Vagina (tissue), 2 donors: ENCODE measurements at regions not wholly inside any gene's neighbourhood (a gene's known extent, or its start where the extent isn't known, plus 50 kb on each side); places are given as distances from the start of the nearest gene placed in this dataset.

ENCODE experiments used
- DNase-seq, 2 donors: peaks; one replicate each; pipeline ENCODE4 v3.0.0-alpha.2; 2017; ENCODE audit errors: extremely low spot score in 2 of 2
- H3K27ac ChIP-seq: fragments of 200-600 bp; sonication (generic); one replicate; pipeline ENCODE4 v1.5.1; 2019
- H3K27me3 ChIP-seq: fragments of 200-600 bp; sonication (generic); one replicate; pipeline ENCODE4 v1.5.1; 2019
- H3K36me3 ChIP-seq, 2 donors: fragments of 200-600 bp; sonication (generic); one replicate each; pipeline ENCODE4 v1.5.1; 2017 to 2019
- H3K4me1 ChIP-seq: fragments of 200-600 bp; sonication (generic); one replicate; pipeline ENCODE4 v1.5.1; 2019
- H3K4me3 ChIP-seq, 2 donors: fragments of 200-600 bp; sonication (generic); 1 replicate in 1 of 2; 2 replicates in 1 of 2; pipeline ENCODE4 v1.5.1; 2016 to 2019
- H3K9me3 ChIP-seq: fragments of 200-600 bp; sonication (generic); one replicate; pipeline ENCODE4 v1.5.1; 2019
- POLR2A ChIP-seq, 2 donors: fragments of 450-650 bp; IDR thresholded peaks; one replicate each; pipeline ENCODE4 v1.6.1; 2017; ENCODE audit warnings: antibody characterized with exemption in 2 of 2, mild to moderate bottlenecking in 2 of 2, moderate library complexity in 2 of 2
- POLR2AphosphoS5 ChIP-seq, 2 donors: sonication (generic); formaldehyde crosslinking; IDR thresholded peaks; one replicate each; pipeline ENCODE4 v1.9.0; 2017; ENCODE audit warnings: antibody characterized with exemption in 2 of 2, mild to moderate bottlenecking in 2 of 2, low read depth in 1 of 2; ENCODE audit not compliant: insufficient read depth in 1 of 2
- intact Hi-C: fragments of 100-400 bp; cut with DNase I; formaldehyde crosslinking; loops from one replicate; pipeline ENCODE4 v1.15.1; 2023
- TF ChIP-seq, protein P1 (sequence below), 3 experiments: fragments of 450-650 bp in 2 of 3; fragments of 200-600 bp in 1 of 3; sonication (generic) in 1 of 3; IDR thresholded peaks; one replicate each; pipeline ENCODE4 v1.5.1; 2017 to 2019; ENCODE audit warnings: antibody characterized with exemption in 3 of 3, mild to moderate bottlenecking in 2 of 3, moderate library complexity in 2 of 3

- intact Hi-C loops = no loop called here
- Histone ChIP-seq H3K4me3 (no peak overlapping the region), H3K27ac (no peak overlapping the region), H3K9me3 (no peaks in the 10 kb centered on the region), H3K27me3 (no peaks in the 10 kb centered on the region), H3K36me3 (no peaks in the 10 kb centered on the region), H3K4me1 (no peaks in the 10 kb centered on the region)
- DNase-seq = no peak
- TF ChIP-seq, protein P1, sequence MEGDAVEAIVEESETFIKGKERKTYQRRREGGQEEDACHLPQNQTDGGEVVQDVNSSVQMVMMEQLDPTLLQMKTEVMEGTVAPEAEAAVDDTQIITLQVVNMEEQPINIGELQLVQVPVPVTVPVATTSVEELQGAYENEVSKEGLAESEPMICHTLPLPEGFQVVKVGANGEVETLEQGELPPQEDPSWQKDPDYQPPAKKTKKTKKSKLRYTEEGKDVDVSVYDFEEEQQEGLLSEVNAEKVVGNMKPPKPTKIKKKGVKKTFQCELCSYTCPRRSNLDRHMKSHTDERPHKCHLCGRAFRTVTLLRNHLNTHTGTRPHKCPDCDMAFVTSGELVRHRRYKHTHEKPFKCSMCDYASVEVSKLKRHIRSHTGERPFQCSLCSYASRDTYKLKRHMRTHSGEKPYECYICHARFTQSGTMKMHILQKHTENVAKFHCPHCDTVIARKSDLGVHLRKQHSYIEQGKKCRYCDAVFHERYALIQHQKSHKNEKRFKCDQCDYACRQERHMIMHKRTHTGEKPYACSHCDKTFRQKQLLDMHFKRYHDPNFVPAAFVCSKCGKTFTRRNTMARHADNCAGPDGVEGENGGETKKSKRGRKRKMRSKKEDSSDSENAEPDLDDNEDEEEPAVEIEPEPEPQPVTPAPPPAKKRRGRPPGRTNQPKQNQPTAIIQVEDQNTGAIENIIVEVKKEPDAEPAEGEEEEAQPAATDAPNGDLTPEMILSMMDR (IDR thresholded peaks at IDR 0.05) = no peak
- TF ChIP-seq POLR2AphosphoS5 (IDR thresholded peaks at IDR 0.05; ENCODE audit: insufficient read depth in 1 of 2, low read depth in 1 of 2) = no peak
Measured at GRCh38 chr13:67806796-67807195, 576.7 kb upstream of the PCDH9 start.

- Histone ChIP-seq H3K27ac (no peak overlapping the region), H3K36me3 (no peaks in the 10 kb centered on the region), H3K9me3 (no peaks in the 10 kb centered on the region), H3K4me1 (no peaks in the 10 kb centered on the region), H3K4me3 (no peak overlapping the region), H3K27me3 (no peaks in the 10 kb centered on the region)
- TF ChIP-seq, protein P1 (IDR thresholded peaks at IDR 0.05) = no peak
- TF ChIP-seq POLR2A (IDR thresholded peaks at IDR 0.05) (no peak), POLR2AphosphoS5 (IDR thresholded peaks at IDR 0.05; ENCODE audit: insufficient read depth in 1 of 2, low read depth in 1 of 2) (no peak)
- intact Hi-C loops = no loop called here
- DNase-seq = no peak
Measured at GRCh38 chr13:67803118-67803517, 573.0 kb upstream of the PCDH9 start.

GRCh38 chr13:67792151-67792676 is 562.1 kb upstream of the PCDH9 start:
- intact Hi-C loops = no loop called here
- H3K4me1 ChIP-seq = no peaks in the 10 kb centered on the region
- no peaks in the 10 kb centered on the region for H3K9me3 ChIP-seq
- H3K27ac ChIP-seq = no peak overlapping the region
- no peaks in the 10 kb centered on the region for H3K27me3 ChIP-seq
- no peaks in the 10 kb centered on the region for H3K36me3 ChIP-seq
- no peak overlapping the region for H3K4me3 ChIP-seq
- TF ChIP-seq POLR2A (IDR thresholded peaks at IDR 0.05) = no peak
- TF ChIP-seq, protein P1 (IDR thresholded peaks at IDR 0.05) = no peak
- no peak for TF ChIP-seq POLR2AphosphoS5 (IDR thresholded peaks at IDR 0.05; ENCODE audit: insufficient read depth in 1 of 2, low read depth in 1 of 2)
- no peak for DNase-seq

DNA sequence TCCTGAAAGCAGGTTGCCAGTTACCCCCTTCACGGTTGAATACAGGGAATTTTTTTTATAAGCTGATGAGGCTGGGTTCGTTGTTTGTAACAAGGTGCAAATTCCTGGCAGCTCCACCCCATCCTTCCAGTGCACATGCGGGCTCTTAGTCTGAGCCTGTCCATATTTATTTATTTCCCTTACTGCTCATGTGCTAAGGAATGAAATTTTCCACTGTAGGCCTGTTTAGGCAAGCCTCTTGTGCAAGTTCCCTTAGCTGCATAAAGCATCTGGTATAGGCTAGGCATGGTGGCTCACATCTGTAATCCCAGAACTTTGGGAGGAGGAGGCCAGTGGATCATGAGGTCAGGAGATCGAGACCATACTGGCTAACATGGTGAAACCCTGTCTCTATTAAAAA is 560.9 kb upstream of the PCDH9 start:
- TF ChIP-seq POLR2AphosphoS5 (IDR thresholded peaks at IDR 0.05; ENCODE audit: insufficient read depth in 1 of 2, low read depth in 1 of 2) (no peak), POLR2A (IDR thresholded peaks at IDR 0.05) (no peak)
- TF ChIP-seq, protein P1 (IDR thresholded peaks at IDR 0.05) = no peak

GRCh38 chr13:67776151-67776550 is 546.0 kb upstream of the PCDH9 start:
- TF ChIP-seq, protein P1 (IDR thresholded peaks at IDR 0.05) = no peak
- TF ChIP-seq POLR2AphosphoS5 (IDR thresholded peaks at IDR 0.05; ENCODE audit: insufficient read depth in 1 of 2, low read depth in 1 of 2) (no peak), POLR2A (IDR thresholded peaks at IDR 0.05) (no peak)
- no peak for DNase-seq
- Histone ChIP-seq H3K27ac (no peak overlapping the region), H3K27me3 (no peaks in the 10 kb centered on the region), H3K4me1 (no peaks in the 10 kb centered on the region), H3K36me3 (no peaks in the 10 kb centered on the region), H3K4me3 (no peak overlapping the region), H3K9me3 (no peaks in the 10 kb centered on the region)
- intact Hi-C loops = no loop called here

More for the DNA sequence above, 560.9 kb upstream of the PCDH9 start:
- no peak overlapping the region for H3K27ac ChIP-seq
- no peak overlapping the region for H3K4me3 ChIP-seq
- no peaks in the 10 kb centered on the region for H3K9me3 ChIP-seq
- H3K27me3 ChIP-seq = no peaks in the 10 kb centered on the region
- no peaks in the 10 kb centered on the region for H3K36me3 ChIP-seq
- no peaks in the 10 kb centered on the region for H3K4me1 ChIP-seq
- intact Hi-C loops = no loop called here
- no peak for DNase-seq
